ENCODE measurements at regions not wholly inside any gene's neighbourhood (a gene's known extent, or its start where the extent isn't known, plus 50 kb on each side); places are given as distances from the start of the nearest gene placed in this dataset.

DNA sequence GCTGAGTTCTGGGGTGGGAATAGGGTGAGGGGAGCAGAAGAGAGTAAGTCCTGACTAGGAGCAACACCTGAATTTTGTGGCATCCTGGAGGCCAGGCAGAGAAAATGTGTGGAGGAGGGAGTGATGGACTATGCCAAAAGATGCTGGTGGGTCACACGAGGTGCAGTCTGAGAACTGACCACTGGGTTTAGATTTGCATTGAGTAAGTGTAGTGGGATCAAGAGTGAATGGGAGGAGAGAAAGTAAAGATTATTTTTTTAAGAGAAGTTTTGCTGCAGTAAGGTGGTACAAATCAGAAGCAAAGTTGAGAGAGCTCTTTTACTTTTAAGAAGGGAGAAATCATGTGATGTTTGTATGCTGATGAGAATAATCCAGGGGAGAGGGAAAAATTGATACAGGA is 405.1 kb downstream of the DLEU7 start:
- Histone ChIP-seq H2AFZ (ENCODE audit: low read depth, low read length, severe bottlenecking) (no peak overlapping the region), H3K9me2 (replicated peaks; ENCODE audit: insufficient read depth, low read length) (no peaks in the 10 kb centered on the region), H3K79me2 (ENCODE audit: insufficient read depth, low read length) (no peaks in the 10 kb centered on the region), H4K20me1 (ENCODE audit: low read depth, low read length) (no peaks in the 10 kb centered on the region), H3K27me3 (ENCODE audit: low read length) (no peaks in the 10 kb centered on the region), H3F3A (ENCODE audit: insufficient read depth) (no peaks in the 10 kb centered on the region), H3K27ac (ENCODE audit: low read depth, low read length) (no peak overlapping the region), H3K4me2 (ENCODE audit: low read depth, low read length, poor library complexity, severe bottlenecking) (no peak overlapping the region), H3K36me3 (ENCODE audit: low read length) (0 out of 2 replicates have a peak, but pooled peaks cover 2% of the 10 kb centered on the region), H3K9ac (ENCODE audit: low read length) (no peak overlapping the region), H3K9me3 (ENCODE audit: insufficient read depth, low read length) (no peaks in the 10 kb centered on the region), H3K4me3 (ENCODE audit: insufficient read depth, low read length, poor library complexity, severe bottlenecking) (no peak overlapping the region)
- TF ChIP-seq EZH2phosphoT487 (conservative IDR thresholded peaks at IDR 0.05; ENCODE audit: low read length): no peak
- TF ChIP-seq, protein P1, sequence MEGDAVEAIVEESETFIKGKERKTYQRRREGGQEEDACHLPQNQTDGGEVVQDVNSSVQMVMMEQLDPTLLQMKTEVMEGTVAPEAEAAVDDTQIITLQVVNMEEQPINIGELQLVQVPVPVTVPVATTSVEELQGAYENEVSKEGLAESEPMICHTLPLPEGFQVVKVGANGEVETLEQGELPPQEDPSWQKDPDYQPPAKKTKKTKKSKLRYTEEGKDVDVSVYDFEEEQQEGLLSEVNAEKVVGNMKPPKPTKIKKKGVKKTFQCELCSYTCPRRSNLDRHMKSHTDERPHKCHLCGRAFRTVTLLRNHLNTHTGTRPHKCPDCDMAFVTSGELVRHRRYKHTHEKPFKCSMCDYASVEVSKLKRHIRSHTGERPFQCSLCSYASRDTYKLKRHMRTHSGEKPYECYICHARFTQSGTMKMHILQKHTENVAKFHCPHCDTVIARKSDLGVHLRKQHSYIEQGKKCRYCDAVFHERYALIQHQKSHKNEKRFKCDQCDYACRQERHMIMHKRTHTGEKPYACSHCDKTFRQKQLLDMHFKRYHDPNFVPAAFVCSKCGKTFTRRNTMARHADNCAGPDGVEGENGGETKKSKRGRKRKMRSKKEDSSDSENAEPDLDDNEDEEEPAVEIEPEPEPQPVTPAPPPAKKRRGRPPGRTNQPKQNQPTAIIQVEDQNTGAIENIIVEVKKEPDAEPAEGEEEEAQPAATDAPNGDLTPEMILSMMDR (IDR thresholded peaks at IDR 0.05; ENCODE audit: insufficient read depth, low read length, poor library complexity, severe bottlenecking): no peak

DNA sequence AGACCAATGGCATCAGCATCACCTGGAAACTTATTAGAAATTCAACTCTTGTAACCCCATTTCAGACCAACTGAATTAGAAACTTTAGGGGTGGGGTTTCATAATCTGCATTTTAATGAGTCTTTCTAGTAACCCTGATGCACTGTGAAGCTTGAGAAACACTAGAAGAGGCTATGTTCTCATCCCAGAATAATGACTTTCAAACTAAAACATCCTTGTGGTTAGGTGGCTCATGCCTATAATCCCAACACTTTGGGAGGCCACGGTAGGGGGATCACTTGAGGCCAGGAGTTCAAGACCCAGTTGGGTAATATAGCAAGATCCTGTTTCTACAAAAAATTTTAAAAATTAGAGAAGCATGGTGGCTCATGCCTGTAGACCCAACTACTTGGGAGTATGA is 402.4 kb downstream of the DLEU7 start:
- Histone ChIP-seq H3K4me3 (ENCODE audit: insufficient read depth, low read length, poor library complexity, severe bottlenecking) (no peak overlapping the region), H3K9ac (ENCODE audit: low read length) (no peak overlapping the region), H3K79me2 (ENCODE audit: insufficient read depth, low read length) (no peaks in the 10 kb centered on the region), H3K27me3 (ENCODE audit: low read length) (no peaks in the 10 kb centered on the region), H2AFZ (ENCODE audit: low read depth, low read length, severe bottlenecking) (no peak overlapping the region), H4K20me1 (ENCODE audit: low read depth, low read length) (no peaks in the 10 kb centered on the region), H3K9me3 (ENCODE audit: insufficient read depth, low read length) (no peaks in the 10 kb centered on the region), H3K36me3 (ENCODE audit: low read length) (no peaks in the 10 kb centered on the region), H3K4me2 (ENCODE audit: low read depth, low read length, poor library complexity, severe bottlenecking) (no peak overlapping the region), H3K27ac (ENCODE audit: low read depth, low read length) (no peak overlapping the region), H3F3A (ENCODE audit: insufficient read depth) (no peaks in the 10 kb centered on the region), H3K9me2 (replicated peaks; ENCODE audit: insufficient read depth, low read length) (no peaks in the 10 kb centered on the region)
- no peak for TF ChIP-seq EZH2phosphoT487 (conservative IDR thresholded peaks at IDR 0.05; ENCODE audit: low read length)
- TF ChIP-seq, protein P1 (IDR thresholded peaks at IDR 0.05; ENCODE audit: insufficient read depth, low read length, poor library complexity, severe bottlenecking): no peak

DNA sequence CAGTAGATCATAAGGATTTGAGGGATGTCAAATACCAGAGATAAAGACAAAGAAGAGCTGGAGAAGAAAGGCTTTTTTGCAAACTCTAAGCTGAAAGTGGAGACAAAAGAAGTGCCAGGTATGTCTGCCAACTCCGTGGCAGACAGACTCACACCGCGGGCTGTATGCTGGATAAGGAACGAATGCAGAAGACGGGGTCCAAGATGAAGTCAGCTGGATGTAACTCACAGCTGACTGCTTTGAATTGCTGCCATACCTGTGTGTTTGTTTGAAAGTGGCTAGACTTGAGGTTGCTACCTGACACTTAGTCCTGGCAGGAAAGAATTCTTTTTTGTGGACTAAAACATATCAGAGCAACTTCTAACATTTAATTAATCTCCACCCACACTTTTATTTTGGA is 398.8 kb downstream of the DLEU7 start:
- Histone ChIP-seq H3K36me3 (ENCODE audit: low read length) (no peaks in the 10 kb centered on the region), H3K79me2 (ENCODE audit: insufficient read depth, low read length) (no peaks in the 10 kb centered on the region), H3K4me3 (ENCODE audit: insufficient read depth, low read length, poor library complexity, severe bottlenecking) (no peak overlapping the region), H2AFZ (ENCODE audit: low read depth, low read length, severe bottlenecking) (no peak overlapping the region), H3F3A (ENCODE audit: insufficient read depth) (no peaks in the 10 kb centered on the region), H3K4me2 (ENCODE audit: low read depth, low read length, poor library complexity, severe bottlenecking) (no peak overlapping the region), H4K20me1 (ENCODE audit: low read depth, low read length) (no peaks in the 10 kb centered on the region), H3K27me3 (ENCODE audit: low read length) (no peaks in the 10 kb centered on the region), H3K9me2 (replicated peaks; ENCODE audit: insufficient read depth, low read length) (no peaks in the 10 kb centered on the region), H3K27ac (ENCODE audit: low read depth, low read length) (no peak overlapping the region), H3K9ac (ENCODE audit: low read length) (no peak overlapping the region), H3K9me3 (ENCODE audit: insufficient read depth, low read length) (no peaks in the 10 kb centered on the region)
- TF ChIP-seq, protein P1 (IDR thresholded peaks at IDR 0.05; ENCODE audit: insufficient read depth, low read length, poor library complexity, severe bottlenecking): no peak
- no peak for TF ChIP-seq EZH2phosphoT487 (conservative IDR thresholded peaks at IDR 0.05; ENCODE audit: low read length)

All from SU-DHL-6 (cell line).